ENCODE measurements at regions not wholly inside any gene's neighbourhood (a gene's known extent, or its start where the extent isn't known, plus 50 kb on each side); places are given as distances from the start of the nearest gene placed in this dataset.
"Not testable (repeated sequence)": the region's sequence is repeated elsewhere in the genome, so short reads cannot be mapped to it uniquely, and the experiment has no call there.

DNA sequence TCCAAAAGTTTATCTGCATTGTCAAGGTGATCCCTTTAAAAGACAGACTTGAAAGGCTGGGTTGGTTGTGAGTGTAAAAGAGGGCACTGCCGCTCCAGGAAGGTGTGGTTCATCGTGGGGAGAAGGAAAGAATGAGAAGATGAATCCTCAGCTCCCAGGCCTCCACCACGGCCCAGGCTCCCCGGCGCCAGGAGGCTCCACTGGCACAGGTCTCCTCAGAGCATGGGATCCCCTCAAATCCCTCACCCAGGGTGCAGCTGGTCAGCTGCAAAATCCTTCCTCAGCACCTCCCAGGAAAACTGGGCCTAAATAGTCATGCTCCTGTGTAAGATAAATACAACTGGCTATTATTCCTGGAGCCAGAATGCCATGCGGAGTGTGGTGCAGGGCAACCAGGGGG, 221.1 kb downstream of the ZNF516 start:
- CTCF ChIA-PET: interaction anchor here (1.3 kb wide), 1 partner anchor 16 kb away, joined by 3 read pairs; no protein-coding TSS in a partner anchor
- Histone ChIP-seq H3K4me3 (ENCODE audit: control insufficient read depth in 1 of 7, extremely low read depth in 1 of 7, insufficient read depth in 4 of 7, low read depth in 2 of 7, low read length in 6 of 7) (no peak overlapping the region), H3K9me3 (ENCODE audit: control extremely low read depth in 1 of 5, control insufficient read depth in 4 of 5, insufficient read depth in 2 of 5, low read depth in 1 of 5, low read length in 4 of 5) (no peaks in the 10 kb centered on the region), H3K27me3 (replicated peaks in 2 of 5; ENCODE audit: control insufficient read depth in 4 of 5, insufficient read depth in 5 of 5, low read length in 4 of 5) (peaks cover 0 to 11% (median 7%) of the 10 kb centered on the region in 5 experiments), H3K27ac (ENCODE audit: insufficient read depth in 1 of 2, low read depth in 1 of 2, low read length in 2 of 2, poor library complexity in 1 of 2, severe bottlenecking in 2 of 2) (no peak overlapping the region), H3K36me3 (ENCODE audit: control insufficient read depth in 4 of 4, insufficient read depth in 4 of 4, low read length in 3 of 4) (no peaks in the 10 kb centered on the region), H3K4me1 (ENCODE audit: control extremely low read depth in 1 of 4, control insufficient read depth in 4 of 4, insufficient read depth in 4 of 4, low read length in 3 of 4) (no peaks in the 10 kb centered on the region)
- WGBS (ENCODE audit: insufficient coverage): 90% methylated on average over 2 of the region's 6 CpGs
- no peak for DNase-seq
- POLR2A ChIA-PET: no interaction called here

- DNase-seq: no peak
- peaks cover 0 to 11% (median 7%) of the 10 kb centered on the region in 5 experiments for H3K27me3 ChIP-seq (replicated peaks in 2 of 5; ENCODE audit: control insufficient read depth in 4 of 5, insufficient read depth in 5 of 5, low read length in 4 of 5)
- H3K4me3 ChIP-seq (ENCODE audit: control insufficient read depth in 1 of 7, extremely low read depth in 1 of 7, insufficient read depth in 4 of 7, low read depth in 2 of 7, low read length in 6 of 7): no peak overlapping the region
- H3K27ac ChIP-seq (ENCODE audit: insufficient read depth in 1 of 2, low read depth in 1 of 2, low read length in 2 of 2, poor library complexity in 1 of 2, severe bottlenecking in 2 of 2): no peak overlapping the region
- H3K36me3 ChIP-seq (ENCODE audit: control insufficient read depth in 4 of 4, insufficient read depth in 4 of 4, low read length in 3 of 4): no peaks in the 10 kb centered on the region
- ChIA-PET CTCF (no interaction called here), POLR2A (no interaction called here)
- H3K9me3 ChIP-seq (ENCODE audit: control extremely low read depth in 1 of 5, control insufficient read depth in 4 of 5, insufficient read depth in 2 of 5, low read depth in 1 of 5, low read length in 4 of 5): no peaks in the 10 kb centered on the region
- 94% methylated on average over 19 of the region's 23 CpGs for WGBS (ENCODE audit: insufficient coverage)
- no peaks in the 10 kb centered on the region for H3K4me1 ChIP-seq (ENCODE audit: control extremely low read depth in 1 of 4, control insufficient read depth in 4 of 4, insufficient read depth in 4 of 4, low read length in 3 of 4)
These were observed 222.0 kb downstream of the ZNF516 start for GRCh38 chr18:76273036-76273545.

- H3K27ac ChIP-seq (ENCODE audit: insufficient read depth in 1 of 2, low read depth in 1 of 2, low read length in 2 of 2, poor library complexity in 1 of 2, severe bottlenecking in 2 of 2); DNase-seq; H3K4me3 ChIP-seq (ENCODE audit: control insufficient read depth in 1 of 7, extremely low read depth in 1 of 7, insufficient read depth in 4 of 7, low read depth in 2 of 7, low read length in 6 of 7); CTCF ChIA-PET; H3K27me3 ChIP-seq (replicated peaks in 2 of 5; ENCODE audit: control insufficient read depth in 4 of 5, insufficient read depth in 5 of 5, low read length in 4 of 5); H3K36me3 ChIP-seq (ENCODE audit: control insufficient read depth in 4 of 4, insufficient read depth in 4 of 4, low read length in 3 of 4); POLR2A ChIA-PET; H3K9me3 ChIP-seq (ENCODE audit: control extremely low read depth in 1 of 5, control insufficient read depth in 4 of 5, insufficient read depth in 2 of 5, low read depth in 1 of 5, low read length in 4 of 5): not testable (repeated sequence)
- WGBS (ENCODE audit: insufficient coverage): 96% methylated on average over 5 of the region's 6 CpGs
- peaks cover 0 to 24% (median 2%) of the 10 kb centered on the region in 4 experiments for H3K4me1 ChIP-seq (ENCODE audit: control extremely low read depth in 1 of 4, control insufficient read depth in 4 of 4, insufficient read depth in 4 of 4, low read length in 3 of 4)
These were observed 227.6 kb downstream of the ZNF516 start for GRCh38 chr18:76267423-76267822.

- 93% methylated on average over 6 of the region's 9 CpGs for WGBS (ENCODE audit: insufficient coverage)
- Histone ChIP-seq H3K27me3 (replicated peaks in 2 of 5; ENCODE audit: control insufficient read depth in 4 of 5, insufficient read depth in 5 of 5, low read length in 4 of 5) (no peaks in the 10 kb centered on the region), H3K4me1 (ENCODE audit: control extremely low read depth in 1 of 4, control insufficient read depth in 4 of 4, insufficient read depth in 4 of 4, low read length in 3 of 4) (peaks cover 0 to 24% (median 2%) of the 10 kb centered on the region in 4 experiments), H3K36me3 (ENCODE audit: control insufficient read depth in 4 of 4, insufficient read depth in 4 of 4, low read length in 3 of 4) (no peaks in the 10 kb centered on the region), H3K9me3 (ENCODE audit: control extremely low read depth in 1 of 5, control insufficient read depth in 4 of 5, insufficient read depth in 2 of 5, low read depth in 1 of 5, low read length in 4 of 5) (no peaks in the 10 kb centered on the region), H3K27ac (ENCODE audit: insufficient read depth in 1 of 2, low read depth in 1 of 2, low read length in 2 of 2, poor library complexity in 1 of 2, severe bottlenecking in 2 of 2) (no peak overlapping the region), H3K4me3 (ENCODE audit: control insufficient read depth in 1 of 7, extremely low read depth in 1 of 7, insufficient read depth in 4 of 7, low read depth in 2 of 7, low read length in 6 of 7) (peak overlapping the region in 4 of 7 experiments; percentile 22 to 64 (median 46))
- CTCF ChIA-PET: no interaction called here
- POLR2A ChIA-PET: no interaction called here
- no peak for DNase-seq
These were observed 228.6 kb downstream of the ZNF516 start for GRCh38 chr18:76266236-76266991.

GRCh38 chr18:76265497-76266235, 229.4 kb downstream of the ZNF516 start:
- WGBS (ENCODE audit: insufficient coverage): 11% methylated on average over 9 of the region's 9 CpGs
- H3K4me1 ChIP-seq (ENCODE audit: control extremely low read depth in 1 of 4, control insufficient read depth in 4 of 4, insufficient read depth in 4 of 4, low read length in 3 of 4): peaks cover 0 to 24% (median 2%) of the 10 kb centered on the region in 4 experiments
- ChIA-PET CTCF (no interaction called here), POLR2A (no interaction called here)
- peak overlapping the region in 4 of 7 experiments; percentile 22 to 64 (median 46) for H3K4me3 ChIP-seq (ENCODE audit: control insufficient read depth in 1 of 7, extremely low read depth in 1 of 7, insufficient read depth in 4 of 7, low read depth in 2 of 7, low read length in 6 of 7)
- H3K27ac ChIP-seq (ENCODE audit: insufficient read depth in 1 of 2, low read depth in 1 of 2, low read length in 2 of 2, poor library complexity in 1 of 2, severe bottlenecking in 2 of 2): no peak overlapping the region
- no peaks in the 10 kb centered on the region for H3K36me3 ChIP-seq (ENCODE audit: control insufficient read depth in 4 of 4, insufficient read depth in 4 of 4, low read length in 3 of 4)
- DNase-seq: peak in 2 of 3 donors; percentile 53 to 69
- no peaks in the 10 kb centered on the region for H3K9me3 ChIP-seq (ENCODE audit: control extremely low read depth in 1 of 5, control insufficient read depth in 4 of 5, insufficient read depth in 2 of 5, low read depth in 1 of 5, low read length in 4 of 5)
- H3K27me3 ChIP-seq (replicated peaks in 2 of 5; ENCODE audit: control insufficient read depth in 4 of 5, insufficient read depth in 5 of 5, low read length in 4 of 5): no peaks in the 10 kb centered on the region

DNA sequence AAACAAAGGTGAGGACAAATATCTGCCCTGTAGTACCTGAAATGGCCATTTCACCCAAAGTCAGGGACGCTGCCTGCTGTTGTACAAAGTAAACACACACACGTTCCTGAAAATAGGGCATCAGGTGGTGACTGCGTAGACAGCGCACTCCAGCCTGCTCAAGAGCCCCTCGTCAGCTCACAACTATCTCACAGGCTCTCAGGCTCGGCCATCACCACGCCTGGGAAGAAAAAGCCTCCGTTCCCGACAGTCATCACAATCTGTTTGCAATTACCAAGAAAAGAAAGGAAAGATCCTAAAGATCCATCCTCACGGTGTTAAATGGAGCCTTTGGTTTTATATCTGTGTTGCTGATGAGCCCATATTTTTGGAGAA, 230.2 kb downstream of the ZNF516 start:
- peaks cover 0 to 24% (median 2%) of the 10 kb centered on the region in 4 experiments for H3K4me1 ChIP-seq (ENCODE audit: control extremely low read depth in 1 of 4, control insufficient read depth in 4 of 4, insufficient read depth in 4 of 4, low read length in 3 of 4)
- WGBS (ENCODE audit: insufficient coverage): 98% methylated on average over 10 of the region's 10 CpGs
- H3K27me3 ChIP-seq (replicated peaks in 2 of 5; ENCODE audit: control insufficient read depth in 4 of 5, insufficient read depth in 5 of 5, low read length in 4 of 5): no peaks in the 10 kb centered on the region
- no peaks in the 10 kb centered on the region for H3K9me3 ChIP-seq (ENCODE audit: control extremely low read depth in 1 of 5, control insufficient read depth in 4 of 5, insufficient read depth in 2 of 5, low read depth in 1 of 5, low read length in 4 of 5)
- ChIA-PET CTCF (no interaction called here), POLR2A (interaction anchor here (0.6 kb wide), 1 partner anchor 1054 kb away, joined by 5 read pairs; the partner anchor contains the start of gene TSHZ1)
- H3K36me3 ChIP-seq (ENCODE audit: control insufficient read depth in 4 of 4, insufficient read depth in 4 of 4, low read length in 3 of 4): no peaks in the 10 kb centered on the region
- no peak overlapping the region for H3K4me3 ChIP-seq (ENCODE audit: control insufficient read depth in 1 of 7, extremely low read depth in 1 of 7, insufficient read depth in 4 of 7, low read depth in 2 of 7, low read length in 6 of 7)
- no peak overlapping the region for H3K27ac ChIP-seq (ENCODE audit: insufficient read depth in 1 of 2, low read depth in 1 of 2, low read length in 2 of 2, poor library complexity in 1 of 2, severe bottlenecking in 2 of 2)
- DNase-seq: no peak

Data from common myeloid progenitor, CD34-positive (primary cell).